Activated CD4-positive, CD25-positive, alpha-beta regulatory T cell (primary cell): ENCODE measurements at regions not wholly inside any gene's neighbourhood (a gene's known extent, or its start where the extent isn't known, plus 50 kb on each side); places are given as distances from the start of the nearest gene placed in this dataset.
A peak's percentile ranks its signal among the peaks of the same experiment; 100 is the strongest.
"Not testable (repeated sequence)": the region's sequence is repeated elsewhere in the genome, so short reads cannot be mapped to it uniquely, and the experiment has no call there.

Experiments
- DNase-seq, 4 experiments: peaks; one replicate each; lab custom pipeline; 2025; lab: John Stamatoyannopoulos, UW

- DNase-seq, result no peak
These were observed 177.1 kb downstream of the DMAC1 start for GRCh38 chr9:7622481-7622880.

GRCh38 chr9:7615344-7615743, 184.2 kb downstream of the DMAC1 start:
- DNase-seq, result no peak

GRCh38 chr9:7613931-7614330, 185.6 kb downstream of the DMAC1 start:
- no peak for DNase-seq

- no peak for DNase-seq
These were observed 191.3 kb downstream of the DMAC1 start for GRCh38 chr9:7608261-7608660.

GRCh38 chr9:7607421-7607820, 192.2 kb downstream of the DMAC1 start:
- DNase-seq, result no peak

- DNase-seq, result no peak
These were observed 193.0 kb downstream of the DMAC1 start for GRCh38 chr9:7606591-7606990.

GRCh38 chr9:7601739-7602138, 197.8 kb downstream of the DMAC1 start:
- no peak for DNase-seq

GRCh38 chr9:7597716-7598115, 201.9 kb downstream of the DMAC1 start:
- no peak for DNase-seq

GRCh38 chr9:7592321-7593316, 207.0 kb downstream of the DMAC1 start:
- DNase-seq, result no peak

- DNase-seq, result no peak
These were observed 208.1 kb downstream of the DMAC1 start for GRCh38 chr9:7591501-7591900.

- DNase-seq, result no peak
These were observed 219.0 kb downstream of the DMAC1 start for GRCh38 chr9:7580568-7580967.

GRCh38 chr9:7579351-7579750, 220.2 kb downstream of the DMAC1 start:
- no peak for DNase-seq

- no peak for DNase-seq
These were observed 220.6 kb downstream of the DMAC1 start for GRCh38 chr9:7578951-7579350.

GRCh38 chr9:7570107-7570720, 229.4 kb downstream of the DMAC1 start:
- peak; percentile 39 to 50 (median 44) for DNase-seq

- no peak for DNase-seq
These were observed 231.9 kb downstream of the DMAC1 start for GRCh38 chr9:7567687-7568086.

GRCh38 chr9:7561527-7562080, 238.0 kb downstream of the DMAC1 start:
- DNase-seq, result no peak

GRCh38 chr9:7560669-7561305, 238.8 kb downstream of the DMAC1 start:
- no peak for DNase-seq

GRCh38 chr9:7554699-7555098, 244.9 kb downstream of the DMAC1 start:
- DNase-seq, result no peak

- DNase-seq, result not testable (repeated sequence)
These were observed 246.9 kb downstream of the DMAC1 start for GRCh38 chr9:7552706-7553105.

- DNase-seq, result no peak
These were observed 250.3 kb downstream of the DMAC1 start for GRCh38 chr9:7549249-7549648.

- no peak for DNase-seq
These were observed 253.3 kb downstream of the DMAC1 start for GRCh38 chr9:7546261-7546660.

- DNase-seq, result no peak
These were observed 254.0 kb downstream of the DMAC1 start for GRCh38 chr9:7545371-7546165.
